ENCODE measurements at regions not wholly inside any gene's neighbourhood (a gene's known extent, or its start where the extent isn't known, plus 50 kb on each side); places are given as distances from the start of the nearest gene placed in this dataset.

DNA sequence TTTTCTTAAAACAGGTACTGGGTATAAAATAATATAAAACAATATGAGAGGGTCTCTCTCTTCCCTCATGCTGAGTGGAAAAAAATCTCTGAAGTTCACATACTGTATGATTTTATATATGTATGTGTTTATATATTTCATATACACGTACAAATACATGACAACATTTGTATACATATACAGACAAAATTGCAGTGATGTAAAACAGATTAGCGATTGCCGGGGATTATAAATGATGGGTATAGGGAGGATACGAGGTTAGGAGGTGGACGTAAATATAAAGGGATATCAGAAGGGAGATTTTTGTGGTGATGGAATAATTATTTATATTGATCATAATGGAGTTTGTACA lies 194.8 kb upstream of the PRSS16 start:
- H3K27ac ChIP-seq, result no peak overlapping the region
- TF ChIP-seq CTCF (conservative IDR thresholded peaks at IDR 0.05) (no peak), ZFX (IDR thresholded peaks at IDR 0.05) (no peak)

DNA sequence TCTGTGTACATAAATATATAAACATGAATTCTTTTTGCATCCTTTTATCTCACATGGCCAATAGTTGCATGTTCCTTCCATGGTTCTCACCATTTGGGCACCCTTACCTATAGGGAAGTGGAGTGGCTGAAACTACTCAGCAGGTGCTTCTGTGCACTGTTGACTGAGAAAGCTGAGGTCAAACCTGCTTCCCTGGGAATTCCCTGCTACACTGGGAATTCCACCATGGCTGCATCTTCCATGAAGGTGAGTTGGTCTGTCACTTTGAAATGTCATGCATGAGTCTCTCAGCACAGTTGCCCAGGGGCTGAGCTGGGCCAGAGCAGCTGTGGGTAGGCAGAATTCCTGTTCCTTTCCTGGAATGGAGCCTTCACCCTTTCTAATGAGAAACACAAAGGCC lies 193.8 kb upstream of the PRSS16 start:
- H3K27ac ChIP-seq, result no peak overlapping the region
- TF ChIP-seq ZFX (IDR thresholded peaks at IDR 0.05) (no peak), CTCF (conservative IDR thresholded peaks at IDR 0.05) (no peak)

GRCh38 chr6:27056615-27057014 lies 190.9 kb upstream of the PRSS16 start:
- no peak overlapping the region for H3K27ac ChIP-seq
- TF ChIP-seq CTCF (conservative IDR thresholded peaks at IDR 0.05), result no peak
- no peak for TF ChIP-seq ZFX (IDR thresholded peaks at IDR 0.05)

- H3K27ac ChIP-seq, result peak overlapping the region; percentile 35
- TF ChIP-seq CTCF (conservative IDR thresholded peaks at IDR 0.05) (no peak), ZFX (IDR thresholded peaks at IDR 0.05) (no peak)
Measured at GRCh38 chr6:27059621-27060425, 187.7 kb upstream of the PRSS16 start.

DNA sequence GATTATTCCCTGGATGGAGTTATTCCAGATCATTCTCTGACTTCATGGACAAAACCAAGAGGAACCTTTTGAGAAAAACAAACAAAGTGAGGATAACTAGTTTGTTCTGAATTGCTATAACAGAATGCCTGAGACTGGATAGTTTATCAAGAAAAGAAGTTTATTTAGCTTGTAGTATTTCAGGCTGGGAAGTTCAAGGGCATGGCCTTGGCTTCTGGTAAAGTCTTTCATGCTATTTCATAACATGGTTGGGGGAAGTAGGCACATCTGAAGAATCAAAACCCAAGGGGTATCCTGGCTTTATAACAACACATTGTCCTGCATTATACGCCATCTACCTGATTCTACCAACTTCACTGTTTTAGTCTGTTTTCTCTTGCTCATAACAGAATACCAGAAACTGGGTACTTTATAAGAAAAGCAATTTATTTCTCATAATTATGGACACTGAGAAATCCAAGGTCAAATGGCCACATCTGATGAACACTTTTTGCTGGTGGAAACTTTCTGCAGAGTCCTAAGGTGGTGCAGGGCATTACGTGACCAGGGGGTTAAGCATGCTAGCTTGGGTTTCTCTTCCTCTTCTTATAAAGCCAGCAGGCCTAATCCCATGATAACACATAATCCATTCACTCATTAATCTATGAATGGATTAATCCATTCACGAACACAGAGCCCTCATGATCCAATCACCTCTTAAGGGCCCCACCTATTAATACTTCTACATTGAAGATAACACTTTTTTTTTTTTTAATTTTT lies 186.1 kb upstream of the PRSS16 start:
- H3K27ac ChIP-seq, result no peak overlapping the region
- no peak for TF ChIP-seq ZFX (IDR thresholded peaks at IDR 0.05)
- no peak for TF ChIP-seq CTCF (conservative IDR thresholded peaks at IDR 0.05)

GRCh38 chr6:27062755-27063154 lies 184.7 kb upstream of the PRSS16 start:
- H3K27ac ChIP-seq, result no peak overlapping the region
- TF ChIP-seq CTCF (conservative IDR thresholded peaks at IDR 0.05), result no peak
- no peak for TF ChIP-seq ZFX (IDR thresholded peaks at IDR 0.05)

GRCh38 chr6:27065183-27065582 lies 182.3 kb upstream of the PRSS16 start:
- no peak overlapping the region for H3K27ac ChIP-seq
- TF ChIP-seq CTCF (conservative IDR thresholded peaks at IDR 0.05) (no peak), ZFX (IDR thresholded peaks at IDR 0.05) (no peak)

All from C4-2B (cell line).